GM19438 (cell line): ENCODE measurements at regions not wholly inside any gene's neighbourhood (a gene's known extent, or its start where the extent isn't known, plus 50 kb on each side); places are given as distances from the start of the nearest gene placed in this dataset.
"Not testable (repeated sequence)": the region's sequence is repeated elsewhere in the genome, so short reads cannot be mapped to it uniquely, and the experiment has no call there.

Experiments
- ATAC-seq: cut with Tn5 transposase; IDR thresholded peaks from one replicate; pipeline ENCODE4 v1.9.1; 2021; ENCODE audit warnings: low read depth; ENCODE audit not compliant: unreplicated experiment

DNA sequence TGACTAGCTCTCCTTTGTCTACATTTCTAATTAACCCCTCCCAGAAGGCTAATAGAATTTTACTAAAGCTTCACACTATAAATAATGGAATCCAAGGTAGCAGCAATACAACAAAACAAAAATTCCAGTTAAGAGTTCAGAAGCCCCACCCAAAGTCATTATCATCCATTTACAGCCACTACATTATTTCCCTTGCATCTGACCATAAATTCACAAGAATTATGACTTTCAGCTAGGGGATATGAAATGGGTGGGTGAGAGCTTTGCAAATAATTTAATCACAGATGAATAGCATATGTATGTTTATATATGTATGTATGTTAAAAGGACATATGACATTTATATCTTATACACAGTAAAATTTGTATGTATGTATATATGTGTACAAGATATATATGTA, 65.3 kb upstream of the PTGDR start:
- no peak for ATAC-seq

DNA sequence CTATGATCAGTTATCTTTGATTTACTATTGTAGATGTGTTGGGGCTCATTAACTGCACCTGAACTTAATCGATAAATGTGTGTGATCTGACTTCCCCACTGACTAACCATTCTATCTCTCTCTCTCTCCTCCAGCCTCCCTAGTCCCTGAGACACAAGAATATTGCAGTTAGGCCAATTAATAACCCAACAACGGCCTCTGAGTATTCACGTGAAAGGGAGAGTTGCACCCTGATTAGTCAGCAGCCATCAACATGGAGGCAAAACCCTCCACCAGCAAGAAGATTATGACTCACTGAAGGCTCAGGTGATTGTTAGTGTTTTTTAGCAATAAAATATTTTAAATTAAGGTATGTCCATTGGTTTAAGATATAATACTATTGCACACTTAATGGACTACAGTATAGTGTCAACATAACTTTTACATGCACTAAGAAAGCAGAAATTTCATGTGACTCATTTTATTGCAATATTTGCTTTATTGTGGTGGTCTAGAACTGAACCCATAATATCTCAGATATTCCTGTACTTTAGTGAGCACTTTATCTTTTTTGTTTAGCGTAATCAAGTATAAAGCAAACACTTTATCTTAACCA, 77.1 kb upstream of the PTGDR start:
- no peak for ATAC-seq

DNA sequence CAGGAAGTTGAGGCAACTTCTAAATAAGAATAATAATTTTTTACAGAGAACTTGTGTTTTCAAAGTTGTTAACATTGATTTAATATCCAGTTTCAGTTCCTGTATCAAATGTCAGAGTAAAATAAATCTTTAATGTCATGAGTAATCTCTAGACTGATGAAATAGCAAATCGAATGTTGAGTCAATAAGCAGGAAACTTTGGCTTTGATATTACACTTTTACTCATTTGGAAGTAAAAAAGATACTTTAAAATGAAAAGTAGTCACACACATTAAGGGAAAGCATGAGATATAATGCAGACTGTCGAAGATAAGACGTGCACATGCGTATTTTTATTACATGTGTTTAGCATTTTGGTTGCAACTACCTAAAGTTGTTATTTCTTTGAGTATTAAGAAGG, 78.2 kb upstream of the PTGDR start:
- no peak for ATAC-seq

DNA sequence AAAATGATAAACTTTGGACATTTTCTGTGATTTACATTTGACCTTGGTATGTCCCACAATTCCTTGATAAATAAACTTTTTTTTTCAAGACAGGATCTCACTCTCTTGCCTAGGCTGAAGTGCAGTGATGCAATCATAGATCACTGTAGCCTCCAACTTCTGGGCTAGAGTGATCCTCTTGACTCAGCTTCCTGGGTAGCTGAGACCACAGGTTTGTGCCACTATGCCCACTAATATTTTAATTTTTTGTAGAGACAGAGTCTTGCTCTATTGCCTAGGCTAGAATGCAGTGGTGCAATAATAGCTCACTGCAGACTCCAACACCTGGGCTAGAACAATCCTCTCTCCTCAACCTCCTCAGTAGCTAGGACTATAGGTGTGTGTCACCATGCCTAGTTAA, 79.1 kb upstream of the PTGDR start:
- ATAC-seq: no peak

DNA sequence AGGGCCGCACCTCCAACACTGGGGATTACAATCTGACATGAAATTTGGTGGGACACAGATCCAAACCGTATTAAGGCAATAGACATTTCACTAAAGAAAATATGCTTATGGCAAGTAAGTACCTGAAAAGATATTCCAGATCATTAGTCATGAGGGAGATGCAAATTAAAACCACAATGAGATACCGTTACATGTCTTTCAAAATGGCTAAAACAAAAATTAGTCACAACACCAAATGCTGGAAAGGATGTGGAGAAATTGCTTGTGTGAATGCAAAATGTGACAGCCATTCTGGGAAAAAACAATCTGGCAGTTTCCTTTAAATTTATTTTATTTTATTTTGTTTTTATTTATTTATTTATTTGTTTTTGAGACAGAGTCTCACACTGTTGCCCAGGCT, 82.3 kb upstream of the PTGDR start:
- no peak for ATAC-seq

DNA sequence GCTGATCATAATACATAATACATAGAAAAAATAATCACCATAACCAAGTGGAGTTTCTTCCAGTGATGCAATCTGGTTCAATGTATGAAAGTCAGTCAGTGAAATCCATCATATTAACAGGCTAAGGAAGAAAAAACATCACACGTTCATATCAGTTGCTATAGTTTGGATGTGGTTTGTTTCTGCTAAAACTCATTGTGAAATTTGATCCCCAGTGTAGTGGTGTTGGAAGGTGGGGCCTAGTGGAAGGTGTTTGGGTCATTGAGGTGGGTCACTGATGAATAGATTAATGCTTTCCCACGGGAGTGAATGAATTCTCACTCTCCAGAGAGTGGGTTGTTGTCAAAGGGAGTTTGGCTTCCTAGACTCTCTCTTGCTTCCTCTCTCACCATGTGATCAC, 84.6 kb upstream of the PTGDR start:
- ATAC-seq: no peak

DNA sequence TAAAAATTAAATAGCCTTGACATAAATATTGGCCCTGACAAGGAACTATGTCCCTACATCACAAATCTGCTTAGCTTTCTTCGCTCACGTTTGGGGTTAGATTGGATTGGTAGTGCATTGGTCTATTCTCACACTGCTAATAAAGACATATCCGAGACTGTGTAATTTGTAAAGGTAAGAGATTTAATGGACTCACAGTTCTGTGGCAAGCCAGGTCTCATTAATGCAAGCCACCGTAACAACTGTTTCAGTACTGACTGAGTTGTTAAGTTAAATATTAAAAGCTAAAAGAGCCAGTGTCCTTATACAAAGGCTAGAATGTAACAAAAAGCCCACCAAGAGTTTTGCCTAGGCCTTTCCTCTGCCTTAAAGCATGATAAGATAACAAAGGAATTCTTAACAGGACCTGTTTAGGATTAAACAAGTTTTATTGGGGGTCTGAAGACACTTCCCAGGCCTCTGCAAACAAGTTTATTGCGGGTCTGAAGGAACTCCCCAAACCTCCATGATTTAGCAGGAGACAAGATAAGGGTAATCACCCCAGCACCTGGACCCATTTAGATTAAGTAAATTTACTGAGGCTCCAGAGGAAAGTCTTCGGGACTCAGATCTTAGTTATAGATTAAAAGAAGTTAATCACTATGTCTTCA, 88.2 kb upstream of the PTGDR start:
- ATAC-seq: no peak

DNA sequence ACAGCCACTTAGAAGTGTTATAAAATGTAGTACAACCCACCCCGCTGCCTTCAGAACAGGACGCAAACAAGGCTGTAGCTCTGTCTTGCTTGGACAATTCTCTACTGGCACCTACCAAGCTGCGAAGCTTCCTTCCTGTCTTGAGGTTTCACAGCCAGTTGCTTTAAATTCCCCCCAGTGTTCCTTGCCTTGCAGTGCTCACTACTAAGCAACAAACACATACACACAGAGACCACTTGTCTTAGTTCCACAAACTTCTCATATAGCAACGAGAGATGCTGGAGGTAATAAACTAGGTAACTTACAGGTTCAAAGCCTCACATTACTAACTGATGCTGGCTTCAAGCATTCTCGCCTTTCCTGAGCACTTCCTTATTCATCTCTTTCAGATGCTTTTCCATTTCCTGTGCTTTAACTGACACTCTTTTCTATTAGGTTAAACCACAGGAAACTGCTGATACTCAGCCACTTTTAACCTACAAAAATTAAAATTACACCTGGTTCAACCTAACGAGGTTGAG, 91.5 kb upstream of the PTGDR start:
- peak; percentile 92 for ATAC-seq

DNA sequence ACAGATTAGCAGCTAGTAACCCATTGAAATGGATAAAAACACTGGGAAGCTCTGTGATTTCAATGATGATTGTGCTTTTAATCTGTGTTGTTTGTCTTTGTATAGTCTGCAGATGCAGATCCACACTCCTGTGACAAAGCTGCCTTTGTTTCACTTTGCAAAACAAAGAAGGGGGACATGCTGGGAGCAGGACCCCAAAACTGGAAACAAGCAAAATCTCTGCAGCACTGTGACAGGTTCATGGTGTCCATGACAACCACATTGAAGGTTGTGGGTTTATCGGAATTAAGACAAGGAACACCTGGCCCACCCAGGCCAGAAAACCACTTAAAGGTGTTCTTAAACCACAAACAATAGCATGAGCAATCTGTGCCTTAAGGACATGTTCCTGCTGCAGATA, 95.6 kb upstream of the PTGDR start:
- ATAC-seq: not testable (repeated sequence)

DNA sequence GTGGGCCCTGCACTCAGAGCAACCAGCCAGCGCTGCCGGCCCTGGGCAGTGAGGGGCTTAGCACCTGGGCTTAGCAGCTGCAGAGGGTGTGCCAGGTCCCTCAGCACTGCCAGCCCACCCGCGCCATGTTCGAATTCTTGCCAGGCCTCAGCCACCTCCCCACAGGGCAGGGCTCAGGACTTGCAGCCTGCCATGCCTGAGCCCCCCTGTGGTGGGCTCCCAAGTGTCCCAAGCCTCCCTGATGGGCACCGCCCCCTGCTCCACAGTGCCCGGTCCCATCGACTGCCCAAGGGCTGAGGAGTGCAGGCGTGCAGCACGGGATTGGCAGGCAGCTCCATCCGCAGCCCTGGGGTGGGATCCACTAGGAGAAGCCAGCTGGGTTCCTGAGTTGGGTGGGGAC, 98.0 kb upstream of the NID2 start:
- ATAC-seq: no peak

DNA sequence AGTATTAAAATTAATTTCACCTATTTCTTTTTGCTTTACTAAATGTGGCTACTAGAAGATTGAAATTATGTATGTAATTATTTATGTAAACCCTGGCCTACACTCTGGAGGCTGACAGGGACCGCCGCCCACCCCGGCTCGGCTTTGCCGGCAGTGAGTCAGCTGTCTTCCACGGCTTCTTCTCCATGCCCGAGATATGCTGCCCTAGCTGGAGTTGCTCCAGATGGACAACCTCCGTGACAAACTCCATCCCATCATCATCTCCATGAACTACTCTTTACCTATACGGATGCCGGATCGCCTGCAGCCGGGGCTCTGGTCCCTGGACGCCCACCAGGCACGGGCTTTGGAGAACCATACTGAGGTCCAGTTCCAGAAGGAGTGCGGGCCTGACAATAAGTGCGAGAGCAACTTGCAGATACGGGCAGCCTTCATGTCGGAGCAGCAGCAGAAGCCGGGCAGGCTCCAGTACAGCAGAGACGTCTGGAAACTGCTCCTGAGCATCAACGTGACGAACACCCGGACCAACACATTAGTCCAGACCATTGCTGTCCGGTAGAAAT, 86.9 kb upstream of the NID2 start:
- no peak for ATAC-seq

DNA sequence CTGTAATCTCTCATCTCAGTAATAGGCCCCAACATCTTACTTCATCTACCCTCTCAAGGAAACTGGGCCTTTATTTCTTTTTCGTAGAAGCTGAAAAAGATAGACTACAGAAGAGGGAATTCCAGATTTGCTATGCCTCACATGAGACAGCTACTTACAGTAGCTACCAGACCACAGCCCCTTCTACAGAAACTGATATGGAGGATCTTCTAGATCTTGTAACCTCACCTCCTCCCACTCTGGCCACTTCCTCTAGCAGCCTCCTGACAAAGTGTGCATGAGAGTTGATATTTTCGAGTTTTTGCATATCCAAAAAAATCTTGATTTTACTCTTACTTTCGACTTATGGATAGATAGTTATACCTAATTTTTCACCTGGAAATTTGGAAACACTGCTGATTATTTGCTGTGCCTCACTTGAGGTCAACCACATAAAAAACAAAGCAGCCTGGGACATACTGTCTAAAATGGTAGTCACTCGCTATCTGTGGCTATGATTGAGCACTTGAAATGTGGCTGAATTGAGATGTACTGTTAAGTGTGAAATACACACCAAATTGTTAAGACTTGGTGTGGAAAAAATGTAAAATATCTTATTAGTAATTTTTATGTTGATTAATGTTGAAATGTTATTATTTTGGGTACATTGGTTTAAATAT, 86.3 kb upstream of the NID2 start:
- no peak for ATAC-seq

DNA sequence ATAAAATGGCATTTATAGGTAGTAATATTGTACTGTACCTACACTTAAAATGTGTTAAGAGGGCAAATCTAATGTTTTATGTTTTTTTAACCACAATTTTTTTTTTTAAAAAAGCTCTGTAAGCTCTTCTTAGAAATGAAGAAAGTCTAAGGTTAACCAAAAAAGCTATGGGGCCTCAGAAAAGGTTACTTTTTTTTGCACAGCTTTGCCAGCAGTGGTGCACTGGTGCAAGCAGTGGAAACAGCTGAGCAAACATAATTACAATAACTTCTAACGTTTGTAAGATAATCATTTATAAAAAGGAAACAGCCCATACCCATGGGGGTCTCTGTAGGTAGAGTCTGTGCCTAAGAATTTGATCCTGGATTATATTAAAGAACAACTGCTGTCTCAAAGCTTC, 85.1 kb upstream of the NID2 start:
- ATAC-seq: no peak

DNA sequence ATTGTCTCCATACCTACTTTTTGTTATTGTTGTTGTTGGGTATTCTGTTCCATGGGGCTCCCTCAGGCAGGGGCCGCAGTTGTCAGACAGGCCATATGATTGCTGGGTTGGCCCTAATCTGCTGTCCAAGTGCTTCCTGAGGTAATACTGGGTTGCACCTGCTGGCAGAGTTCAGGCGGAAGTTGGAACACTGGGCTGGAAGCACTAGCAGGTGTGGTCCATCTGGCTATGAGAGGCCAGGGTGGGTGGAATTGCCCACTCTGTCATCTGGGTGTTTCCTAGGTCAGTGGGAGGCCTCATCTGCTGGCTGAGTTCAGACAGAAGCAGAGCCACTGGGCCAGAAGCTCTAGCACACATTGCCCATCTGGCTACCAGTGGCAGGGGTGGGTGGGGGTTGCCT, 81.3 kb upstream of the NID2 start:
- ATAC-seq: no peak

DNA sequence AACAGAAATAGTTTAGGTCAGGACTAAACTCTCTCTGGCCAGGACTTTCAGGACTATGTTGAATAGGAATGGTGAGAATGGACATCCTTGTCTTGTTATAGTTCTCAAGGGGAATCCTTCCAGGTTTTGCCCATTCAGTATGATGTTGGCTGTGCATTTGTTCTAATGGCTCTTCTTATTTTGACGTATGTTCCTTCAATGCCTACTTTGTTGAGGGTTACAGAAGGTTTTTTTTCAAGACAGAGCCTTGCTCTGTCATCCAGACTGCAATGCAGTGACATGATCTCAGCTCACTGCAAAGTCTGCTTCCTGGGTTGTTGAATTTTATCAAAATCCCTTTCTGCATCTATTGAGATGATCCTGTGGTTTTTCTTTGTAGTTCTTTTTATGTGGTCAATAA, 79.5 kb upstream of the NID2 start:
- no peak for ATAC-seq

DNA sequence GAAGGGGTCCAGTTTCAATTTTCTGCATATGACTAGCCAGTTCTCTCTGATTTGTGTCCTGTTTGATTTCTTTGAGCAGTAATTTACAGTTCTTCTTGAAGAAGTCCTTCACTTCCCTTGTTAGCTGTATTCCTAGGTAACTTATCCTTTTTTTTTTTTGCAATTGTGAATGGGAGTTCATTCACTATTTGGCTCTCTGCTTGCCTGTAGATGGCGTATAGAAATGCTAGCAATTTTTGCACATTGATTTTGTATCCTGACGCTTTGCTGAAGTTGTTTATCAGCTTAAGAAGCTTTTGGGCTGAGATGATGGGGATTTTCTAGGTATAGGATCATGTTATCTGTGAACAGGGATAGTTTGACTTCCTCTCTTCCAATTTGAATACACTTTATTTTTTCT, 77.6 kb upstream of the NID2 start:
- ATAC-seq: no peak

DNA sequence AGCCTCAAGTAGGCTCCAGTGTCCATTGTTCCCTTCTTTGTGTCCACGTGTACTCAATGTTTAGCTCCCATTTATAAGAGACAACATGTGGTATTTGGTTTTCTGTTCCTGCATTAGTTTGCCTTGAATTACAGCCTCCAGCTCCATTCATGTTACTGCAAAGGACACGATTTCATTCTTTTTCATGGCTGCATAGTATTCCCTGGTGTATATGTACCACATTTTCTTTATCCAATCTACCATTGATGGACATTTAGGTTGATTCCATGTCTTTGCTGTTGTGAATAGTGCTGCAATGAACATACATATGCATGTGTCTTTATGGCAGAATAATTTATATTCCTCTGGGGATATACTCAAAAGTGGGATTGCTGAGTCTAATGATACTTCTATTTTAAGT, 75.2 kb upstream of the NID2 start:
- ATAC-seq: not testable (repeated sequence)

DNA sequence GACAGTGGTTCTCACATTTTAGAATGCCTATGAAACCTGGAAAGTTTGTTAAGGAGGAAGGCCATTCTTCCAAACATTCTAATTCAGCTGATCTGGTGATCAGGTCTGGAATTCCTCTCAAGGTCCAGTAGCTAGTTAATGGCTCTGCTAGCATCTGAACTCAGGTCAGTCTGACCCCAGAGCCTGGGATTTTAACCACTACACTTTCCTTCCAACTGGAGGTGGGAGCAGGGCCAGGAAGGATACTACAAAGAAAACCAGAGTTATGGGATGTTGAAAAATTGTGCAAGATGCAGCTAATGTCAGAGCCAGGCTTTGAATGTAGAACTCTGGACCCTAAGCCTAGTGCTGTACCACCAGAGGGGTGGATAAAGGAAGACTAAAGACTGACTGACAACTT, 73.6 kb upstream of the NID2 start:
- ATAC-seq: no peak

DNA sequence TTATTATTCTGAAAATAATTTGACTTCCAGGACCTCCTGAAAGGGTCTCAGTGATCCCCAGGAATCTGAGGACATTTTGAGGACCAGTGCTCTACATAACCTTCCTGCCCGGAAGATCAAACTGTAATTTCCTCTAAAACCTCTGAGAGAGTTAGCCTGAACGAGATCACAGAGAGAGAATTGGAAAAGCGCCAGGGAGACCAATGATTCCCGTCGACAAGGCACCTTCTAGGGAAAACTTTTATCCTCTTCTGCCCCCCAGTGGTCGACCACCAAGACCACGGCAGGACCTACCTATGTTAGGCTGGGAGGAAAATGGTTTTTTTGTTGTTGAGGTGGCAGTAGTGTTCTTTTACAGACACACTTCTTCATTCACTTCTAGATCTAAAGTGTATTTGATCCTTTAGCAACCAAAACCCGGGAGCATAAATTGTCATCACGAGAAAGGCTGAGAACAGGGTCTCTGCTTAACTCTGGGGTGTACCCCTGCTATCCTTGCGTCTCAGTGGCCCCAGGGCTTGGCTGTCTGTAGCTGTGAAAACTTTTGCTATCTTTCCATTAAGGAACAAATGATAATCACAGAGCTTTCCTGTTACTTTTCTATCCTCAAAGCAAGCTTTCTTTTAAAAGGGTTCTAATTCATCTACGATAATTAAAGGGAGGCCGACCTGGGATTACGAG, 62.9 kb upstream of the NID2 start:
- ATAC-seq: no peak

DNA sequence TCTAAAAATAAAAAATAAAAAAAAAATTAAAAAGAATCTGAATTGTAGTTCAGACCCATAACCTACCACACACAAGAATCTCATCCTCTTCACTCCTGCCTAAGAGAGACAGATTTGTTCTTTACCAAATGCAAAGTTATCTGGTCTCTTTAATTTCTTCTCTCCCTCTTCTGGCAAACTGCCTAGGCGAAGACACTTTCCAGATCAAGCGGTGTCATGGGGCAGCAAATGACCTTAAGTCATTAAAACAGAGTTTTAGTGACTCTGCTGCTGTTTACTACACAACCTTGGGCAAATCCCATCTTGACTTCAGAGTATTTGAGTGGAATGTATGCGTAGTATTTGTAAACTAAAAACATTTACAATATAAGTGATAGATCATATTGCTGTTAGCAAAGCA, 60.9 kb upstream of the NID2 start:
- ATAC-seq: no peak

DNA sequence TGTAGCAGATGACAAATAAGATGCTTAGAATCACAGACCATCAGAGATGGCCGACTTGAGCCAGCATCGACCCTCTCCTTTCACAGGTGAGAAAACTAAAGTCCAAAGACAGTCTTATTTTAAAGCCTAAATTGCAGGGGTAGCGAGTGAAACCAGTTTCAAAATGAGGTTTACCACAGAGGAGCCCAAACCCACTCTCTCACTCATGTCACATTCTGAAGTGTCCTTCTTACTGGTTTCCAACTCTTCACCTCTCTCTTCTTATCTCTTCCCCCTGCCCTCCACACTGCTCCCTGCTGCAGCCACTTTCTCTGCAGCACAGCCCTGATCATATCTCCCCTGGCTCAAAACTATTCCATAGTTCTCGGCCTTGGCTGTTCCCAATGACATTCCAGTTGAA, 57.0 kb upstream of the NID2 start:
- ATAC-seq: no peak
